SKM-1 (cell line): ENCODE measurements at regions not wholly inside any gene's neighbourhood (a gene's known extent, or its start where the extent isn't known, plus 50 kb on each side); places are given as distances from the start of the nearest gene placed in this dataset.
"Not testable (repeated sequence)": the region's sequence is repeated elsewhere in the genome, so short reads cannot be mapped to it uniquely, and the experiment has no call there.

Experiments used
- DNase-seq: peaks from one replicate; lab custom pipeline; 2025; ENCODE audit not compliant: unreplicated experiment; lab: John Stamatoyannopoulos, UW

- DNase-seq: no peak
These were observed 50.5 kb upstream of the GRIN2A start for GRCh38 chr16:10232757-10233156.

DNA sequence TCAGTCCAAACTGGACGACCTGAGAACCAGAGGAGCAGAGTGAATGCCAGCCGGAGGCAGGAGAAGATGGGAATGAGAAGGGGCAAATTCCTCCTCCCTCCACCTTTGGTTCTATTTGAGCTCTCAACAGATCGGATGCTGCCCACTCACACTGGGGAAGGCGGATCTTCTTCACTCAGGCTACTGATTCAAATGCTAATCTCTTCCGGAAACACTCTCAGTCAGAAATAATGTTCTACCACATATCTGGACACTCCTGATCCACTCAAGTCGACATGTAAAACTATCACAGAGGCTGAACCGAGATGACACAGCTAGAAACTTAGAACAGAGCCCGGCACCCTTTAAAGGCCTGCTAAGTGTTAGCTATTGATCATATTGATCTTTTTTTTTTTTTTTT is 57.4 kb upstream of the GRIN2A start:
- DNase-seq: no peak

- DNase-seq: no peak
These were observed 58.8 kb upstream of the GRIN2A start for GRCh38 chr16:10240854-10241613.

DNA sequence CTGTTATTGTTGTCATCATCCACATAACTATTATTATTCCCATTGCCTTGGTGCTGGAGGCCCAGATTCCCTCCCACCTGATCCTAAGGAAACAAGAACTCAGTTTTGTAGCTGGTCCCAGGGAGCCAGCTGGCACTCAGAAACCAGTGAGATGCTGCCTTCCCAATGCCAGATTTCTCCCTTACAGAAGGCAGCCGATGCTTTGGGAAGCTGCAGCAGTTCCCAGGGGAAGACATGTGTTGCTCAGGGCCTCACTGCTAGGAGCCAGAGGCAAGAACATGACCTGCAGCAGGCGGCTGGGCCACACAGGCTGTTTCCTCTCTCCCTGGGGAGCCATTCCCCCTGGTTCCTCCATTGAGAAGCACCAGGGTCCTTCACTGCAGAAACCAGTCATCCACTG is 59.9 kb upstream of the GRIN2A start:
- DNase-seq: no peak

- peak; percentile 44 for DNase-seq
These were observed 60.7 kb upstream of the GRIN2A start for GRCh38 chr16:10242916-10243315.

GRCh38 chr16:10245002-10245401 is 62.8 kb upstream of the GRIN2A start:
- no peak for DNase-seq

- no peak for DNase-seq
These were observed 68.1 kb upstream of the GRIN2A start for GRCh38 chr16:10250137-10250828.

GRCh38 chr16:10252155-10252554 is 69.9 kb upstream of the GRIN2A start:
- no peak for DNase-seq

GRCh38 chr16:10253409-10253808 is 71.2 kb upstream of the GRIN2A start:
- DNase-seq: no peak

- DNase-seq: no peak
These were observed 73.5 kb upstream of the GRIN2A start for GRCh38 chr16:10255728-10256127.

DNA sequence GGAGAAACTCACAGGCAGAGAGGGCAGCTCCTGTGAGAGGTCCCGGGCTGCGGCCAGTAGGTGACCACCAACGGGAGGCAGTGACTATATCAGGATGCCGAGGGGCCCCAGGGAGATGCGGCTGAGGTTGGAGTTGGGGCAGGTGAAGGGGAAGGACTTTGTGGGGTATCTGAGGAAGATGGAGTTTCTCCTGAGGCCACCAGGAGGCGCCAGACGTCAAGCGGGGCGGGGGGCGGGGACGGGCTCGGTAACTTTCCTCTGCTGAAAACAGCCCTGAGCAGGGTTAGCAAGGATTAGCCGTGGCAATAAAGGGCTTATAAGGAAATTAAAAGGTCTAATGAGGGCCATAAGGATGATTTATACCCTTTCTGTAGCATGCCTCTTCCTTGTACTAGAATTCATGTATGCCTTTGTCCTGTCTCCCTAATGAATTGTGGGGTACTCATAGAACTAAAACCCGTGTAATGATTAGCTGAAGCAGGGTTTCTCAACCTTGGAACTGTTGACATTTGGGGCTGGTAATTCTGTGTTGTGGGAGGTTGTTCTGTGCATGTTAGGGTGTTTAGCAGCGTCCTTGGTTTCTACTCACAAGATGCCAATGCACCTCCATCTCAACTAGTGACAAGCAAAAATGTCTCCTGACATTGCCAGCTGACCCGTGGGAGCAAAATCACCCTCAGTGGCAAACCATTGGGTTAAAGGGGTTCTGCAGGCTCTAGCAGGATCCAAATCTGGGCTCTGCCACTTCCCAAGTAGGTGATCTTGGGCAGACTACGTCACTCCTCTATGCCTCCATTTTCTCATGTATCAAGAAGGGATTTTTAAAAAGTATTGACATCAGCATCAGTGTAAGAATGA is 74.8 kb upstream of the GRIN2A start:
- peak; percentile 32 for DNase-seq

GRCh38 chr16:10257642-10258251 is 75.5 kb upstream of the GRIN2A start:
- not testable (repeated sequence) for DNase-seq

DNA sequence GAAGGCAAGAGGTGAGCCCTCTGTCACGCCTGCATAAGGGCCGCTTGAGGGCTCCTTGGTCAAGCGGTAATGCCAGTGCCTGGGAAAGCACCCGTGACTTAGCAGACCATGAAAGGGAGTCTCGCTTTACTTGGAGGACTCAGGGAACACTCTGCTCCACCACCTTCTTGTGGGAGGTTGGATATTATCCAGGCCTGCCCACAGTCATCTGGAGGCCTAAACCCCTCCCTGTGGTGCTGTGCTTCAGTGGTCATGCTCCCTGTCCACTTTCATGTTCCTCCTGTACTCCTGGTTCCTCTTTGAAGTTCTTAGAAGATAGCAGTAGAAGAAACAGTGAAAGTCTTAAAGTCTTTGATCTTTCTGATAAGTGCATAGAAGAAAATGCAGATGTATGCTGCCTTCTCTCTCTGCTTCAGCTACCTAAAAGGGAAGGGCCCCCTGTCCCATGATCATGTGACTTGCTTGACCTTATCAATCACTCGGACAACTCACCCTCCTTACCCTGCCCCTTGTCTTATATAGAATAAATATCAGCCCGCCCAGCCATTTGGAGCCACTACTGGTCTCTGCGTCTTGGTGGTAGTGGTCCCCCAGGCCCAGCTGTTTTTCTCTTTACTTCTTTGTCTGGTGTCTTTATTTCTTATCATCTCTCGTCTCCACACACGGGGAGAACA is 76.8 kb upstream of the GRIN2A start:
- DNase-seq: not testable (repeated sequence)

DNA sequence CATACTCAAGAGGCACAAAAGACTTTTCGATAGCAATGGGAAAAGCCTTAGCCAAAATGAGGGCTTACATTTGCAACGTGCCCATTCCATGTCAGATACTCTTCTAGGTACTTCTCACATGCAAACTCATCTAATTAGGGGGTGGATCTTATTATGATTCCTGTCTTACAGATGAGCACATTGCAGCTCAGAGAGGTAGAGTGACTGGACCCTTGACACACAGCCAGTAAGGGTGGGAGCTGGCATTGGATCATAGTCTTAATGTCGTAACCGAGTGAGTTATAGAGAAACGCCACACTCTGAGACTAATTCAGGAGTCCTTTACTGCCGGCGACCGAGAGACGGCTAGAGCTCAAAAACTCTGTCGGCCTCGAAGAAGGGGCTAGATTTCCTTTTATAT is 78.8 kb upstream of the GRIN2A start:
- no peak for DNase-seq

DNA sequence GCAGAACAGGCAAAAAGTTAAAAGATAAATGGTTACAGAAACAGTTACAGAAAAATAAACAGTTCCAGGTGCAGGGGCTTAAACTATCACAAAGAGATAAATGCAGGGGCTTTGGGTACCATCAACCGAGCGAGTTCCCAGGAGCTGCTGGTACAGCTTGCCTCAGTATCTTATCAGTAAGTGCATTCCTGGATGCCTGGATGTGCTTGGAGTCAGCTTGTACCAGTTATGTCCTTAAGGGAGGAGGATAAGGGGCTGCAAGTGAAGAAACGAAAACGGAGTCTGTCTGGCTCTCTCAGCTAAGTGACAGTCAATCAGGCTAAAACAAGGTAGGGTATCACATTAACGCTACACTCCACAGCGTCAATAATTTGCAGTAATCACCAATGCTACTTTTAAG is 79.3 kb upstream of the GRIN2A start:
- DNase-seq: not testable (repeated sequence)

GRCh38 chr16:10262377-10263132 is 80.3 kb upstream of the GRIN2A start:
- no peak for DNase-seq

DNA sequence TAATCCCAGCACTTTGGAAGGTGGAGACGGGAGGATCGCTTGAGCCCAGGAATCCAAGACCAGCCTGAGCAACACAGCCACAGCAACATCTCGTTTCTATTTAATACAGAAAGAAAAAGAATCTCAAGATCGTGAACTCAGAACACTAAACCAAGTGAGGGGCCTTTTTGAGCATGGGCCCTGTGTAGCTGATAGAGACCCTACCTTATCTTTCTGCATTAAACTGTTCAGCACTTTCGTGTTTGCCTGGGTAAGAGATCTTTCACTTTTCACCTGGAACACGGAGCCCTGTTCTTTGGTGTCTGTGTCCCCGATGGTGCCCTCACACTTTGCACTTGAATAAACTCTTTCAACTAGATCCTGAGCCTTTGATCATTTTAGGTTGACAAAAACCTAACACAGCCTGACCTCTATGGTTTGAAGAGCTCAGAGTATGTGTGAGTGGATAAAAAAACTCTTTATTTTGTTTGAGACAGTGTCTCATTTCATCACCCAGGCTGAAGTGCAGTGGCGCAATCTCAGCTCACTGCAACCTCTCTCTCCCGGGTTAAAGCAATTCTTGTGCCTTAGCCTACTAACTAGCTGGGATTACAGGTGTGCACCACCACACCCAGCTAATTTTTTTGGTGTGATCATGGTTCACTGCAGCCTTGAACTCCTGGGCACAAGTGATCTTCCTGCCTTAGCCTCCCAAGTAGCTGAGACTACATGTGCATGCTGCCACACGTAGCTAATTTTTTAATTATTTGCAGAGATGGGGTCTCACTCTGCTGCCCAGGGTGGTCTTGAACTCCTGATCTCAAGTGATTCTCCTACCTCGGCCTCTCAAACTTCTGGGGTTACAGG is 83.8 kb upstream of the GRIN2A start:
- no peak for DNase-seq

DNA sequence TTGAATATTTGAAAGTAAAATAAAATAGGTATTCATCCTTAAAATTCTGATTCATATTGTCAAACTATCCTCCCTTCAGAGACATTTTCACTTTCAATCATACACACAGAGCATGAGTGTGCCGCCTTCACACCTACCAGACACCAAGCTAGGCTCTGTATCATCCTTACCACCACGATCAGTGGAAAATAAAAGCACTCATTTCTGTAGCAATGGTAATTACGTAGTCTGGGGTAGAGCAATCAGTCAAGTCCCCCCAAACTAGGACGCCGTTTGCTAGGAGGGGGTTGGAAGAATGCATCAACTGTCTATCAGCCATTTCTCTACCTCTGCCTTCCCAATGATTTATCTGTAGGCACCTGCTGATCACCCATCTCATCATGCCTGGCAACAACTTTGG is 84.6 kb upstream of the GRIN2A start:
- DNase-seq: no peak

- no peak for DNase-seq
These were observed 87.4 kb upstream of the GRIN2A start for GRCh38 chr16:10269632-10270031.
